Globus pallidus (tissue), 1 donor: ENCODE measurements at regions not wholly inside any gene's neighbourhood (a gene's known extent, or its start where the extent isn't known, plus 50 kb on each side); places are given as distances from the start of the nearest gene placed in this dataset.
"Not testable (repeated sequence)": the region's sequence is repeated elsewhere in the genome, so short reads cannot be mapped to it uniquely, and the experiment has no call there.

ENCODE experiments used
- DNase-seq: peaks from one replicate; pipeline ENCODE4 v3.0.0-alpha.2; 2015; ENCODE audit warnings: low spot score

GRCh38 chr7:8809320-8809719 is 375.9 kb downstream of the NXPH1 start:
- DNase-seq = no peak

GRCh38 chr7:8817448-8818036 is 384.1 kb downstream of the NXPH1 start:
- no peak for DNase-seq

- DNase-seq = no peak
Measured at GRCh38 chr7:8818406-8818805, 385.0 kb downstream of the NXPH1 start.

- DNase-seq = no peak
Measured at GRCh38 chr7:8822595-8822994, 389.2 kb downstream of the NXPH1 start.

- DNase-seq = no peak
Measured at GRCh38 chr7:8823486-8823885, 390.1 kb downstream of the NXPH1 start.

- no peak for DNase-seq
Measured at GRCh38 chr7:8827329-8827728, 393.9 kb downstream of the NXPH1 start.

GRCh38 chr7:8829100-8829499 is 395.7 kb downstream of the NXPH1 start:
- no peak for DNase-seq

GRCh38 chr7:8831376-8831775 is 398.0 kb downstream of the NXPH1 start:
- DNase-seq = no peak

- no peak for DNase-seq
Measured at GRCh38 chr7:8833355-8833754, 399.9 kb downstream of the NXPH1 start.

GRCh38 chr7:8841171-8841570 is 407.8 kb downstream of the NXPH1 start:
- no peak for DNase-seq

- no peak for DNase-seq
Measured at GRCh38 chr7:8871716-8872115, 438.3 kb downstream of the NXPH1 start.

- DNase-seq = no peak
Measured at GRCh38 chr7:8881916-8882315, 448.5 kb downstream of the NXPH1 start.

- DNase-seq = no peak
Measured at GRCh38 chr7:8885480-8886000, 452.1 kb downstream of the NXPH1 start.

GRCh38 chr7:8890346-8890745 is 456.9 kb downstream of the NXPH1 start:
- not testable (repeated sequence) for DNase-seq

GRCh38 chr7:8893775-8894174 is 460.4 kb downstream of the NXPH1 start:
- DNase-seq = no peak

GRCh38 chr7:8906396-8907075 is 473.1 kb downstream of the NXPH1 start:
- no peak for DNase-seq

GRCh38 chr7:8908889-8909288 is 475.5 kb downstream of the NXPH1 start:
- DNase-seq = no peak

- DNase-seq = no peak
Measured at GRCh38 chr7:8913682-8914081, 480.3 kb downstream of the NXPH1 start.

- DNase-seq = no peak
Measured at GRCh38 chr7:8921807-8922206, 488.4 kb downstream of the NXPH1 start.

GRCh38 chr7:8922726-8923125 is 489.3 kb downstream of the NXPH1 start:
- DNase-seq = no peak

GRCh38 chr7:8923164-8923806 is 489.9 kb downstream of the NXPH1 start:
- no peak for DNase-seq

GRCh38 chr7:8931906-8932646 is 498.7 kb downstream of the NXPH1 start:
- DNase-seq = no peak

GRCh38 chr7:8932751-8933150 is 499.3 kb downstream of the NXPH1 start:
- no peak for DNase-seq
